Left cardiac atrium (tissue), 4 donors: ENCODE measurements at regions not wholly inside any gene's neighbourhood (a gene's known extent, or its start where the extent isn't known, plus 50 kb on each side); places are given as distances from the start of the nearest gene placed in this dataset.

Experiments used
- ATAC-seq, 2 donors: fragments of 200-7000 bp; cut with Tn5 transposase; one replicate each; pipeline ENCODE4 v1.9.1; 2020; ENCODE audit warnings: mild to moderate bottlenecking in 2 of 2, moderate library complexity in 2 of 2
- DNase-seq: peaks from one replicate; pipeline ENCODE4 v3.0.0-alpha.2; 2020
- intact Hi-C, 2 donors: fragments of 100-400 bp; cut with DNase I; formaldehyde crosslinking; loops; one replicate each; pipeline versions ENCODE4 v1.14.1 to v1.15.1; 2022 to 2023
- donor health status: DM: no; HTN: yes; CAD: no.
- donor health status: DM: no; HTN: yes; CAD: no; lungs with severe emphysema.
- donor health status: DM: yes; HTN: yes; CAD: no.
- donor health status: Dilated cardiomyopathy.

- intact Hi-C loops: no loop called here
- DNase-seq: no peak
- peak in 1 of 2 donors; percentile 27 for ATAC-seq
Observed at GRCh38 chr4:23680671-23681518, 209.0 kb downstream of the PPARGC1A start.

- ATAC-seq (no peak), DNase-seq (no peak)
- intact Hi-C loops: no loop called here
Observed at GRCh38 chr4:23674694-23675093, 215.2 kb downstream of the PPARGC1A start.

GRCh38 chr4:23667659-23668058 is 222.2 kb downstream of the PPARGC1A start:
- ATAC-seq (no peak), DNase-seq (no peak)
- intact Hi-C loops: no loop called here

- ATAC-seq (no peak), DNase-seq (no peak)
- intact Hi-C loops: no loop called here
Observed at GRCh38 chr4:23660865-23661264, 229.0 kb downstream of the PPARGC1A start.

GRCh38 chr4:23654791-23655190 is 235.1 kb downstream of the PPARGC1A start:
- no peak for DNase-seq
- intact Hi-C loops: no loop called here
- no peak for ATAC-seq

GRCh38 chr4:23648854-23649596 is 240.8 kb downstream of the PPARGC1A start:
- DNase-seq: no peak
- ATAC-seq: no peak
- intact Hi-C loops: no loop called here

- DNase-seq (no peak), ATAC-seq (no peak)
- intact Hi-C loops: no loop called here
Observed at GRCh38 chr4:23635468-23635867, 254.4 kb downstream of the PPARGC1A start.

GRCh38 chr4:23631255-23631950 is 258.4 kb downstream of the PPARGC1A start:
- no peak for ATAC-seq
- DNase-seq: no peak
- intact Hi-C loops: no loop called here

- intact Hi-C loops: no loop called here
- no peak for ATAC-seq
- no peak for DNase-seq
Observed at GRCh38 chr4:23630110-23630509, 259.7 kb downstream of the PPARGC1A start.

- intact Hi-C loops: no loop called here
- DNase-seq: no peak
- ATAC-seq: no peak
Observed at GRCh38 chr4:23629421-23629820, 260.4 kb downstream of the PPARGC1A start.

GRCh38 chr4:23614284-23614892 is 275.5 kb downstream of the PPARGC1A start:
- ATAC-seq (peak; percentile 68 to 76), DNase-seq (peak; percentile 11)
- intact Hi-C loops: no loop called here

- intact Hi-C loops: no loop called here
- no peak for ATAC-seq
- no peak for DNase-seq
Observed at GRCh38 chr4:23613782-23614181, 276.1 kb downstream of the PPARGC1A start.

GRCh38 chr4:23602720-23603119 is 287.1 kb downstream of the PPARGC1A start:
- no peak for ATAC-seq

GRCh38 chr4:23594125-23594524 is 295.7 kb downstream of the PPARGC1A start:
- DNase-seq (no peak), ATAC-seq (no peak)
- intact Hi-C loops: no loop called here

More at GRCh38 chr4:23602720-23603119, 287.1 kb downstream of the PPARGC1A start:
- intact Hi-C loops: no loop called here
- DNase-seq: no peak

GRCh38 chr4:23590431-23590830 is 299.4 kb downstream of the PPARGC1A start:
- no peak for ATAC-seq
- intact Hi-C loops: no loop called here

GRCh38 chr4:23584024-23584423 is 305.8 kb downstream of the PPARGC1A start:
- DNase-seq: no peak
- intact Hi-C loops: no loop called here
- no peak for ATAC-seq

More at GRCh38 chr4:23590431-23590830, 299.4 kb downstream of the PPARGC1A start:
- DNase-seq: no peak

GRCh38 chr4:23582671-23583070 is 307.2 kb downstream of the PPARGC1A start:
- DNase-seq (no peak), ATAC-seq (no peak)
- intact Hi-C loops: no loop called here

GRCh38 chr4:23579166-23579565 is 310.7 kb downstream of the PPARGC1A start:
- intact Hi-C loops: no loop called here
- ATAC-seq: no peak
- DNase-seq: no peak

- no peak for DNase-seq
- intact Hi-C loops: no loop called here
- ATAC-seq: no peak
Observed at GRCh38 chr4:23577398-23577797, 312.4 kb downstream of the PPARGC1A start.

- DNase-seq (no peak), ATAC-seq (no peak)
- intact Hi-C loops: no loop called here
Observed at GRCh38 chr4:23572382-23572781, 317.5 kb downstream of the PPARGC1A start.
